HCT116 (cell line): ENCODE measurements at regions not wholly inside any gene's neighbourhood (a gene's known extent, or its start where the extent isn't known, plus 50 kb on each side); places are given as distances from the start of the nearest gene placed in this dataset.

Experiments
- ATAC-seq: fragments of 200-7000 bp; cut with Tn5 transposase; 2 replicates; pipeline ENCODE4 v1.9.1; 2020; ENCODE audit warnings: mild to moderate bottlenecking, moderate library complexity
- BruUV-seq: library from RNA; stranded (reverse); fragments of 400-500 nt; replicated peaks from 2 replicates; lab custom pipeline; 2021; lab: Mats Ljungman, UMichigan
- CTCF ChIA-PET: fragments of 300-600 bp; sonication (Branson Sonifier 250); formaldehyde crosslinking; loops from one replicate; lab custom pipeline; 2021; ENCODE audit warnings: antibody characterized with exemption; lab: Charles Lee
- POLR2A ChIA-PET: fragments of 300-600, 350-600 bp; sonication (Branson Sonifier 250); formaldehyde crosslinking; loops from one replicate; lab custom pipeline; 2021; ENCODE audit warnings: antibody characterized with exemption; lab: Charles Lee
- RAD21 ChIA-PET, 2 experiments: fragments of 300-600 bp; sonication (Branson Sonifier 250); formaldehyde crosslinking; loops; one replicate each; lab custom pipeline; 2023; ENCODE audit warnings: low total read pairs in 2 of 2; ENCODE audit not compliant: uncharacterized antibody in 2 of 2, unreplicated experiment in 2 of 2, low non-redundant PET in 1 of 2; lab: Charles Lee
- DNase-seq: peaks from one replicate; pipeline ENCODE4 v3.0.0-alpha.2; 2010; ENCODE audit warnings: low read depth, low spot score
- H2AFZ ChIP-seq: fragments of 200-600 bp; shearing (Covaris generic), sonication (generic); 2 replicates; pipeline ENCODE4 v1.6.1; 2017; ENCODE audit warnings: low read depth, mixed run types, mixed read lengths, antibody characterized with exemption, low read length; ENCODE audit not compliant: poor library complexity, severe bottlenecking
- H3K27ac ChIP-seq: 2 replicates; pipeline ENCODE4 v1.5.1; 2012; ENCODE audit warnings: low read depth, low read length
- H3K27me3 ChIP-seq: fragments of 200-600 bp; sonication (generic); 2 replicates; pipeline ENCODE4 v1.6.1; 2016; ENCODE audit warnings: mixed run types, low read length, mixed read lengths; ENCODE audit not compliant: insufficient read depth
- H3K36me3 ChIP-seq, 2 experiments: fragments of 200-500 bp in 1 of 2; fragments of 200-600 bp in 1 of 2; sonication (Bioruptor generic) in 1 of 2; sonication (generic) in 1 of 2; 2 replicates each; pipeline versions ENCODE4 v1.5.1 to v1.6.1; 2014 to 2016; ENCODE audit warnings: low read length in 2 of 2, inconsistent platforms in 1 of 2, mixed read lengths in 1 of 2, mixed run types in 1 of 2; ENCODE audit not compliant: insufficient read depth in 2 of 2, control insufficient read depth in 1 of 2
- H3K4me1 ChIP-seq, 2 experiments: fragments of 200-600 bp in 1 of 2; sonication (generic) in 1 of 2; 2 replicates each; pipeline versions ENCODE4 v1.5.1 to v1.6.1; 2012 to 2017; ENCODE audit warnings: low read length in 2 of 2, inconsistent platforms in 1 of 2, mild to moderate bottlenecking in 1 of 2, mixed read lengths in 1 of 2, mixed run types in 1 of 2, moderate library complexity in 1 of 2; ENCODE audit not compliant: insufficient read depth in 2 of 2, control insufficient read depth in 1 of 2
- H3K4me2 ChIP-seq: fragments of 200-600 bp; sonication (generic); 2 replicates; pipeline ENCODE4 v1.6.1; 2017; ENCODE audit warnings: mixed run types, low read length, mixed read lengths
- H3K4me3 ChIP-seq, 2 experiments: fragments of 200-600 bp in 1 of 2; sonication (generic) in 1 of 2; replicated peaks in 1 of 2; 2 replicates each; pipeline ENCODE4 v1.5.1; 2011 to 2016; ENCODE audit warnings: low read length in 2 of 2, control low read depth in 1 of 2, low read depth in 1 of 2, mild to moderate bottlenecking in 1 of 2, mixed read lengths in 1 of 2, mixed run types in 1 of 2
- H3K79me2 ChIP-seq: fragments of 200-600 bp; sonication (generic); 2 replicates; pipeline ENCODE4 v1.6.1; 2017; ENCODE audit warnings: mild to moderate bottlenecking, mixed run types, low read length, moderate library complexity, mixed read lengths; ENCODE audit not compliant: insufficient read depth
- H3K9ac ChIP-seq: fragments of 200-600 bp; sonication (generic); 2 replicates; pipeline ENCODE4 v1.6.1; 2016; ENCODE audit warnings: low read length, mixed read lengths
- H3K9me2 ChIP-seq: fragments of 200-600 bp; sonication (generic), shearing (Covaris generic); 2 replicates; pipeline ENCODE4 v1.6.1; 2017; ENCODE audit warnings: mixed run types, mild to moderate bottlenecking, moderate library complexity; ENCODE audit not compliant: insufficient read depth
- H3K9me3 ChIP-seq, 2 experiments: fragments of 200-500 bp in 1 of 2; fragments of 200-600 bp in 1 of 2; sonication (Bioruptor generic) in 1 of 2; sonication (generic) in 1 of 2; 2 replicates each; pipeline ENCODE4 v1.6.1; 2014 to 2017; ENCODE audit warnings: low read length in 2 of 2, mixed read lengths in 2 of 2, inconsistent platforms in 1 of 2, low read depth in 1 of 2, mild to moderate bottlenecking in 1 of 2, mixed run types in 1 of 2, moderate library complexity in 1 of 2; ENCODE audit not compliant: control insufficient read depth in 1 of 2, insufficient read depth in 1 of 2
- H4K20me1 ChIP-seq: fragments of 200-600 bp; sonication (generic), shearing (Covaris generic); 2 replicates; pipeline ENCODE4 v1.6.1; 2017; ENCODE audit warnings: mixed run types, mild to moderate bottlenecking, moderate library complexity; ENCODE audit not compliant: insufficient read depth
- ELF1 ChIP-seq: IDR thresholded peaks from 2 replicates; pipeline ENCODE4 v1.6.1; 2012; ENCODE audit warnings: low read depth, borderline replicate concordance
- EZH2 ChIP-seq: fragments of 200-600 bp; sonication (generic); IDR thresholded peaks from 2 replicates; pipeline ENCODE4 v1.6.1; 2017; ENCODE audit warnings: antibody characterized with exemption, mixed run types
- ZFX ChIP-seq: fragments of 450-650 bp; IDR thresholded peaks from 2 replicates; pipeline ENCODE4 v1.6.1; 2017
- intact Hi-C: fragments of 100-400 bp; cut with micrococcal nuclease; formaldehyde crosslinking; loops from 2 replicates; pipeline ENCODE4 v1.10.0; 2022
- TF ChIP-seq, protein P1 (sequence below): IDR thresholded peaks from 2 replicates; pipeline ENCODE4 v1.6.1; 2011; ENCODE audit warnings: mild to moderate bottlenecking, low read length, moderate library complexity; ENCODE audit not compliant: insufficient replicate concordance; ENCODE audit errors: extremely low read depth
- TF ChIP-seq, protein P2 (sequence below), 3 experiments: fragments of 200-600 bp in 1 of 3; sonication (generic) in 1 of 3; IDR thresholded peaks in 2 of 3; conservative IDR thresholded peaks in 1 of 3; 2 replicates each; pipeline ENCODE4 v1.5.1; 2012 to 2017; ENCODE audit warnings: low read depth in 2 of 3, low read length in 2 of 3, antibody characterized with exemption in 1 of 3, borderline replicate concordance in 1 of 3, control low read depth in 1 of 3, mild to moderate bottlenecking in 1 of 3, mixed read lengths in 1 of 3, mixed run types in 1 of 3, moderate library complexity in 1 of 3; ENCODE audit not compliant: insufficient read depth in 1 of 3

DNA sequence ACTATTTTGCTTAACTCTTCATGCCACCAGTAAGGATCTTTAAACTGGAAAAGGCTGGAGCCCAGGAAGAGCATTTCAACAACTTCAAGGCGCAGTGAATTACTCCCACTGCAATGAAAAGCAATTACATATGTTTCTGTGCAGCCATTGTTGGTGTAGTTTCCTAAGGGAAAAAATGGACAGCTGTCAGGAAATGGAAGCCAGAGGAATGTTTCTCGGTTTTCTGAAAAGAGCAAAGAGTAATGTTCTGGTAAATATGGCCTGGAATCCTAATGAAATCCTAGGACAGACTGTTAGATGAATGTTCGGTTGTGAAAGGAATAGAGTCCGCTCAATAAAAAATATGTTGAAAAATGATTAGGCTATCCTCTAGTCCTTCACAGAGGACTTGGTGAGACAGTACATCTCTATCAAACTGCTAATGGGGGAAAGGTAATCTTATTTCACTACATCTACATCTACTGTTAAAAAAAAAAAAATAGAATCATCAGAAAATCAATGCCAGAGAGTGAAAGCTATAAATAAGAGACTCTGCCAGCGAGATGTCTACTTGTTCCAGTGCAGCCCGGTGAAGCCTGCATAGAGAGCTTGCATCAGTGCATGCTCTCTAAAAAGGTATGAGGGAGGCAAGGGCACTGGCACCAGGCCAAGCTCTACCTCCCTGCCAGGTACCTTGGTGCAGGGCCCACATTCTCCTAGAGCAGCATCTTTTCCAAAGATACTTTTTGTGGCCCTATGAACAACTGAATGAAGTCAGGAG, 68.2 kb upstream of the TJP1 start:
- DNase-seq (no peak), ATAC-seq (no peak)
- H3K27me3 ChIP-seq: no peaks in the 10 kb centered on the region
- CTCF ChIA-PET: no interaction called here
- no peak overlapping the region for H3K9ac ChIP-seq
- H3K4me2 ChIP-seq: no peak overlapping the region
- H3K27ac ChIP-seq: no peak overlapping the region
- H3K79me2 ChIP-seq: no peaks in the 10 kb centered on the region
- no peaks in the 10 kb centered on the region for H3K9me2 ChIP-seq
- no peaks in the 10 kb centered on the region for H3K4me1 ChIP-seq
- no peaks in the 10 kb centered on the region for H4K20me1 ChIP-seq
- POLR2A ChIA-PET: no interaction called here
- H3K36me3 ChIP-seq: no peaks in the 10 kb centered on the region
- TF ChIP-seq, protein P1, sequence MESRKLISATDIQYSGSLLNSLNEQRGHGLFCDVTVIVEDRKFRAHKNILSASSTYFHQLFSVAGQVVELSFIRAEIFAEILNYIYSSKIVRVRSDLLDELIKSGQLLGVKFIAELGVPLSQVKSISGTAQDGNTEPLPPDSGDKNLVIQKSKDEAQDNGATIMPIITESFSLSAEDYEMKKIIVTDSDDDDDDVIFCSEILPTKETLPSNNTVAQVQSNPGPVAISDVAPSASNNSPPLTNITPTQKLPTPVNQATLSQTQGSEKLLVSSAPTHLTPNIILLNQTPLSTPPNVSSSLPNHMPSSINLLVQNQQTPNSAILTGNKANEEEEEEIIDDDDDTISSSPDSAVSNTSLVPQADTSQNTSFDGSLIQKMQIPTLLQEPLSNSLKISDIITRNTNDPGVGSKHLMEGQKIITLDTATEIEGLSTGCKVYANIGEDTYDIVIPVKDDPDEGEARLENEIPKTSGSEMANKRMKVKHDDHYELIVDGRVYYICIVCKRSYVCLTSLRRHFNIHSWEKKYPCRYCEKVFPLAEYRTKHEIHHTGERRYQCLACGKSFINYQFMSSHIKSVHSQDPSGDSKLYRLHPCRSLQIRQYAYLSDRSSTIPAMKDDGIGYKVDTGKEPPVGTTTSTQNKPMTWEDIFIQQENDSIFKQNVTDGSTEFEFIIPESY: no peak
- TF ChIP-seq ZFX (no peak), ELF1 (no peak), EZH2 (no peak)
- TF ChIP-seq, protein P2, sequence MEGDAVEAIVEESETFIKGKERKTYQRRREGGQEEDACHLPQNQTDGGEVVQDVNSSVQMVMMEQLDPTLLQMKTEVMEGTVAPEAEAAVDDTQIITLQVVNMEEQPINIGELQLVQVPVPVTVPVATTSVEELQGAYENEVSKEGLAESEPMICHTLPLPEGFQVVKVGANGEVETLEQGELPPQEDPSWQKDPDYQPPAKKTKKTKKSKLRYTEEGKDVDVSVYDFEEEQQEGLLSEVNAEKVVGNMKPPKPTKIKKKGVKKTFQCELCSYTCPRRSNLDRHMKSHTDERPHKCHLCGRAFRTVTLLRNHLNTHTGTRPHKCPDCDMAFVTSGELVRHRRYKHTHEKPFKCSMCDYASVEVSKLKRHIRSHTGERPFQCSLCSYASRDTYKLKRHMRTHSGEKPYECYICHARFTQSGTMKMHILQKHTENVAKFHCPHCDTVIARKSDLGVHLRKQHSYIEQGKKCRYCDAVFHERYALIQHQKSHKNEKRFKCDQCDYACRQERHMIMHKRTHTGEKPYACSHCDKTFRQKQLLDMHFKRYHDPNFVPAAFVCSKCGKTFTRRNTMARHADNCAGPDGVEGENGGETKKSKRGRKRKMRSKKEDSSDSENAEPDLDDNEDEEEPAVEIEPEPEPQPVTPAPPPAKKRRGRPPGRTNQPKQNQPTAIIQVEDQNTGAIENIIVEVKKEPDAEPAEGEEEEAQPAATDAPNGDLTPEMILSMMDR (IDR thresholded peaks at IDR 0.05 in 2 of 3, conservative IDR thresholded peaks at IDR 0.05 in 1 of 3; ENCODE audit: borderline replicate concordance in 1 of 3, insufficient read depth in 1 of 3, low read depth in 2 of 3, low read length in 2 of 3): no peak
- no peak overlapping the region for H3K4me3 ChIP-seq
- BruUV-seq: no TSS peak
- H2AFZ ChIP-seq: no peak overlapping the region
- H3K9me3 ChIP-seq: no peaks in the 10 kb centered on the region
- RAD21 ChIA-PET: no interaction called here
- intact Hi-C loops: no loop called here
